NB4 (cell line): ENCODE measurements at regions not wholly inside any gene's neighbourhood (a gene's known extent, or its start where the extent isn't known, plus 50 kb on each side); places are given as distances from the start of the nearest gene placed in this dataset.

ENCODE experiments used
- DNase-seq: peaks from one replicate; pipeline ENCODE4 v3.0.0; 2010; ENCODE audit warnings: low read depth
- H3K4me3 ChIP-seq: one replicate; pipeline ENCODE4 v1.5.1; 2011; ENCODE audit warnings: mild to moderate bottlenecking, low read depth, low read length, moderate library complexity
- MYC ChIP-seq: IDR thresholded peaks from 2 replicates; pipeline ENCODE4 v1.6.1; 2011; ENCODE audit warnings: low read depth, low read length
- POLR2A ChIP-seq: IDR thresholded peaks from 2 replicates; pipeline ENCODE4 v1.6.1; 2011; ENCODE audit warnings: mild to moderate bottlenecking; ENCODE audit not compliant: insufficient read length; ENCODE audit errors: extremely low read depth
- TF ChIP-seq, protein P1 (sequence below): IDR thresholded peaks from 2 replicates; pipeline ENCODE4 v1.6.1; 2011; ENCODE audit warnings: low read depth, low read length
- TF ChIP-seq, protein P2 (sequence below): IDR thresholded peaks from one replicate; pipeline ENCODE4 v1.5.1; 2012; ENCODE audit warnings: low read depth, low read length

DNA sequence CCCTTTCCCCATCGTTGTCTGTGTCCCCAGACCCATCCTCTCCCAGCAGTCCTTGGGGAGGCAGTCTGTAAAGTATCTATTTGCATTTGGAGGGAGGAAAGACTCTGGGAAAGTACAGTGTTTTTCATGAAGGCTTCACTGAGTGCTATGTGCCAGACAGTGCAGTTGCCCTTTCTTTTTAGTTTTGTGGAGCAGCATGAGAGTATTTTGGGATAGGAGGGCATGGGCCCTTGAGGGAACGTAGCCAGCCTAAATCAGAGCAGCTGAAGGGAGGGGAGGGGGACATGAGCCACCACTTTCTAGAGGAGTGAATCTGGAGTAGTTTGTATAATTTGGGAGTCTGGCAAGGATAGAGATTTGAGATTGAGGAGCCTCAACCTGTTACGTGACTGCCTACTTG, 404.0 kb upstream of the KAZN start:
- DNase-seq: no peak
- TF ChIP-seq POLR2A (no peak), MYC (no peak)
- TF ChIP-seq, protein P1, sequence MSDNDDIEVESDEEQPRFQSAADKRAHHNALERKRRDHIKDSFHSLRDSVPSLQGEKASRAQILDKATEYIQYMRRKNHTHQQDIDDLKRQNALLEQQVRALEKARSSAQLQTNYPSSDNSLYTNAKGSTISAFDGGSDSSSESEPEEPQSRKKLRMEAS: no peak
- TF ChIP-seq, protein P2, sequence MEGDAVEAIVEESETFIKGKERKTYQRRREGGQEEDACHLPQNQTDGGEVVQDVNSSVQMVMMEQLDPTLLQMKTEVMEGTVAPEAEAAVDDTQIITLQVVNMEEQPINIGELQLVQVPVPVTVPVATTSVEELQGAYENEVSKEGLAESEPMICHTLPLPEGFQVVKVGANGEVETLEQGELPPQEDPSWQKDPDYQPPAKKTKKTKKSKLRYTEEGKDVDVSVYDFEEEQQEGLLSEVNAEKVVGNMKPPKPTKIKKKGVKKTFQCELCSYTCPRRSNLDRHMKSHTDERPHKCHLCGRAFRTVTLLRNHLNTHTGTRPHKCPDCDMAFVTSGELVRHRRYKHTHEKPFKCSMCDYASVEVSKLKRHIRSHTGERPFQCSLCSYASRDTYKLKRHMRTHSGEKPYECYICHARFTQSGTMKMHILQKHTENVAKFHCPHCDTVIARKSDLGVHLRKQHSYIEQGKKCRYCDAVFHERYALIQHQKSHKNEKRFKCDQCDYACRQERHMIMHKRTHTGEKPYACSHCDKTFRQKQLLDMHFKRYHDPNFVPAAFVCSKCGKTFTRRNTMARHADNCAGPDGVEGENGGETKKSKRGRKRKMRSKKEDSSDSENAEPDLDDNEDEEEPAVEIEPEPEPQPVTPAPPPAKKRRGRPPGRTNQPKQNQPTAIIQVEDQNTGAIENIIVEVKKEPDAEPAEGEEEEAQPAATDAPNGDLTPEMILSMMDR: no peak
- no peak overlapping the region for H3K4me3 ChIP-seq

DNA sequence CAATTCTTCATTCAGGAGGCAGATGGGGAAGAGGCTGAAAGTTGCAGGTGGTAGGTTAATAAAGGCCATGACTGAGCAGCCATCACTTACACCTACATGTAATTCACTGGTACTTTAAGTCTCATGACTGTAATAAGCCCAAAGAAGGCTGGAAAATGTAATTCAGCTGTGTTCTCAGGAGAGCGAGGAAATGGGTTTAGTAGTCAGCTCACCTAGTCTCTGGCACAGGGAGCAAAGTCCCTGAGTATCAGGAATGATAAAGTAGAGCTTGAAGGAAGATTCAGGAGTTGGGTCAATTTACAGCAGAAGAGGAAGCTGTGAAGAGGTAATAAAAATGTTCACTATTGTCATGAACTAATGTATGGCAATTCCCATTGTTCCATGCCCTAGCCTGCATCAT, 393.4 kb upstream of the KAZN start:
- TF ChIP-seq, protein P2: no peak
- TF ChIP-seq, protein P1: no peak
- no peak for TF ChIP-seq MYC
- no peak for TF ChIP-seq POLR2A
- DNase-seq: no peak

DNA sequence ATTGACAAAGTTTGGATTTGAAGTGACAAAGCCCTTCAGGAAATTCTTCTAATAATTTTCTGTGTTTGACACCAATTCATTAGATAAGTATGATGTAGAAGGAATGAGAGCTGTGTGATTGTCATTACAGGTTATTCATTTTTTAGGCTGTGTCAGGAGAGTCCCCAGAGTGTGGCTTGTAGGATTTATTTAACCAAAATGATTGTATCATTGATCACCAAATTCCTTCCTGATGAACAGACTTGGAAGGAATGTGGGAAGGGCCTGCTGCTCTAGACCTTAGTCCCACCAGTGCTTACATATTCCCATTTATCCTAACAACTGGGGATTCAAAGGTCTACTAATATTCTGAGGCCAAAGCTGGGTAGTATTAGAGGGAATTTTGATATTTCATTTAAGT, 383.3 kb upstream of the KAZN start:
- TF ChIP-seq MYC (no peak), POLR2A (no peak)
- TF ChIP-seq, protein P1: no peak
- TF ChIP-seq, protein P2: no peak

More for the DNA sequence above, 393.4 kb upstream of the KAZN start:
- no peak overlapping the region for H3K4me3 ChIP-seq

DNA sequence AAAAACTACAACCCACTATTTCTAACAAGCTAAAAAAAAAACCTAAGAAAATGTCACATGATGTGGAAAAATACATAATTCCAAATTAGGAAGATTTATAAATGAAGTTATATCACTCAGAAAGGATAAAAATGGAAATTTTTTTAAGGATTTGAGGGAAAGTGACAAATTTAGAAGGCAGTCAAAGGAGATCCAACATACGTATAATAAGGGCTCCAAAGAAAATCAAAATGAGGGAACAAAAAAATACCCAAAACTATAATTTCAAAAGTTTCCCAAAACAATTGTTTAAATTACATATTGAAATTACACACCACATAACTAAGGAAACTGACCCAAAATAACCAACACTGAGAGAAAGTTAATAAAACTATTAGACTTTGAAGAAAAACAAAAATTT, 381.1 kb upstream of the KAZN start:
- no peak for DNase-seq
- TF ChIP-seq POLR2A: no peak
- H3K4me3 ChIP-seq: no peak overlapping the region

More for the DNA sequence above, 383.3 kb upstream of the KAZN start:
- no peak for DNase-seq
- no peak overlapping the region for H3K4me3 ChIP-seq

DNA sequence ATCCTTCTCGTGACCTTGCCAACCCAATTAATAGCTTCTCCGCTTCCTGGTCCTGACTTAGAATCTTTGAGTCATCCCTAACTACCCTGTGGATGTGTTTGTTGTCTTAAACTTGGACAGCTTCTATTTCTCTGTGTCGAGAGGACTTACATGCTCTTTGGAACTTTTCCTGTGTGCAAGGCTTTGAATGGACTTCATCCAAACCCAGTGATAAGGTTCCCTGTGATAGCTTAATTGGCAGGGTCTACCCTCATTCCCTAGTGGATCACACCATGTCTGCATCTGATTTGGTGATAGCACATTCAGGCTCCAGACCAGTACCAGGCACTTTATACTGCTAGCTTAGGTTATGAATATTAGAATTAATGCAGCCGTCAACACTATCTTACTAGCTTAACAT, 378.2 kb upstream of the KAZN start:
- no peak for DNase-seq
- TF ChIP-seq, protein P2: no peak
- no peak for TF ChIP-seq POLR2A
- TF ChIP-seq, protein P1: no peak
- TF ChIP-seq MYC: no peak

DNA sequence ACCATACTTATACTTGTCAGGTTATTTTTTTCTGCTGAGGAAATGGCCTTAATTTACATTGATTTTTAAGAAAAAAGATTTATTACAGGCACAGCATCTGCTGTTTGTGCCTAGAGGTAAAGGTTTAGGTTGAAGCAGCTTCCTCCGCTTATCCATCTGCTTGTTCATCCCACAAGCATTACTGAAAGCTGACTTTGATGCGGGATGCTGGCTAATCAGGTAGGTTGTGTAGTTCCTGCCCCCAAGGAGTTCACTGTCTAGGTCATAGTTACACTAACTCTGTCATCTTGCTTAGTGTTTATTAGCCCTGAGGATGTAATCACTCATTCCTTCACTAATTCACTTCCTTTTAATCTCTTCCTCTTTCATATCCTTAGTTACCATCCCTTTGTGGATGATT, 377.7 kb upstream of the KAZN start:
- H3K4me3 ChIP-seq: no peak overlapping the region
- DNase-seq: no peak
- TF ChIP-seq, protein P1: no peak
- TF ChIP-seq, protein P2: no peak
- no peak for TF ChIP-seq POLR2A
- no peak for TF ChIP-seq MYC

More for the DNA sequence above, 378.2 kb upstream of the KAZN start:
- H3K4me3 ChIP-seq: no peak overlapping the region
